Fibroblast of pulmonary artery (primary cell): ENCODE measurements at regions not wholly inside any gene's neighbourhood (a gene's known extent, or its start where the extent isn't known, plus 50 kb on each side); places are given as distances from the start of the nearest gene placed in this dataset.

Experiments used
- DNase-seq: peaks from one replicate; pipeline ENCODE4 v3.0.0-alpha.2; 2010; ENCODE audit warnings: low read depth
- H3K4me3 ChIP-seq: replicated peaks from 2 replicates; pipeline ENCODE4 v1.5.1; 2011; ENCODE audit warnings: low read depth, mild to moderate bottlenecking, control low read depth, low read length, moderate library complexity
- TF ChIP-seq, protein P1 (sequence below): IDR thresholded peaks from 2 replicates; pipeline ENCODE4 v1.5.1; 2011; ENCODE audit warnings: mild to moderate bottlenecking, control low read depth, low read length, inconsistent platforms; ENCODE audit errors: missing control alignments

DNA sequence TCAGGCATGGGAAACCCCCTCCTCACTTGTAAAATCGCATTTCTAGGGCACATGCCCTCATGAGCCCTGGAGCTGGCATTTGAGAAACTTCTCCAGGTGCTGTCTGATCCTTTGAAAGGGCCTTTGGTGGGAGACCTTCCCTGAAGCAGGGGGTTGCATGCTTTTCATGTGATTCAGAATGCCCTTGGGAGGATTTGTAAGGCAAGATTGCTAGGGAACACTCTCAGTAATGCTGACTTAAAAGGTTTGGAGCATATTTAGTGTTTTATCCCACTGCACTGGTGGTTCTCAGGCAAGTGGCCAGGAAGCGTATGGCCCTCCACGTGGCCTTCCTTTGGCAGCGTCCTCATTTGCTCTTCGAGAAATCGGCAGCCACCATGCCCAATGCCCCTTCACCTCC, 164.1 kb downstream of the ARRDC4 start:
- TF ChIP-seq, protein P1, sequence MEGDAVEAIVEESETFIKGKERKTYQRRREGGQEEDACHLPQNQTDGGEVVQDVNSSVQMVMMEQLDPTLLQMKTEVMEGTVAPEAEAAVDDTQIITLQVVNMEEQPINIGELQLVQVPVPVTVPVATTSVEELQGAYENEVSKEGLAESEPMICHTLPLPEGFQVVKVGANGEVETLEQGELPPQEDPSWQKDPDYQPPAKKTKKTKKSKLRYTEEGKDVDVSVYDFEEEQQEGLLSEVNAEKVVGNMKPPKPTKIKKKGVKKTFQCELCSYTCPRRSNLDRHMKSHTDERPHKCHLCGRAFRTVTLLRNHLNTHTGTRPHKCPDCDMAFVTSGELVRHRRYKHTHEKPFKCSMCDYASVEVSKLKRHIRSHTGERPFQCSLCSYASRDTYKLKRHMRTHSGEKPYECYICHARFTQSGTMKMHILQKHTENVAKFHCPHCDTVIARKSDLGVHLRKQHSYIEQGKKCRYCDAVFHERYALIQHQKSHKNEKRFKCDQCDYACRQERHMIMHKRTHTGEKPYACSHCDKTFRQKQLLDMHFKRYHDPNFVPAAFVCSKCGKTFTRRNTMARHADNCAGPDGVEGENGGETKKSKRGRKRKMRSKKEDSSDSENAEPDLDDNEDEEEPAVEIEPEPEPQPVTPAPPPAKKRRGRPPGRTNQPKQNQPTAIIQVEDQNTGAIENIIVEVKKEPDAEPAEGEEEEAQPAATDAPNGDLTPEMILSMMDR, result no peak
- no peak overlapping the region for H3K4me3 ChIP-seq
- no peak for DNase-seq

DNA sequence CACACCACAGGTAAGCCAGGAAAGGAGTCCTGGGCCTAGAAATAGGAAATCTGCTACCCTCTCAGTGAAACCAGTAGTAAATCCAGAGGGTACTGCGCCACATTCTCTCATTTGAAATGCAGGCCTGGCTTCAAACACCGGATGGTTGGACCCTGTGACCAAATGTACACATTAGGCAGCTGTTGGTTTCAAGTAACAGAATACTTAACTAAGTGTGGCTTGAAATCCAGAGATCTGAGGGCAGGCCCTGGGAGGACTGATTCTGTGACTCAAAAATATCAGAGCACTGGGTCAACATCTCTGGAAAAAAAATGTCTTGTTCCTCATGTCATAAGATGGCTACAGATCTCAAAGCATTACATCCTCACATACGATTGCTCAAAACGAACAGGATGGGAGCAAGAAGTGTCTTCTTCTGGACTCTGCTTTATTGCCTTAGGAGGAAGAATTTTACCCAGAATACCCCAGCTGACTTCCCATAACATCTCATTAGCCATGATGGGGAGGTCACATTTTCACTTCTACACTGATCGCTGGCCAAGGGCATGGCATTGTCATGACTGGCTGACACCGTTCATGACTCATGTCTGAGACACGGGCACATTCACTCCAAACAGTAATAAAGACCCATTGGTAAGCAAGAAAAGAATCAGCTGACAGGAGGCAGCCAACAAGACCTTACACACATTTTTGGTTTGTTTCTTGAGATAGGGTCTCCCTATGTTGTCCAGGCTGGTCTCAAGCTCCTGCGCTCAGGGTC, 166.0 kb downstream of the ARRDC4 start:
- TF ChIP-seq, protein P1, result no peak
- H3K4me3 ChIP-seq, result no peak overlapping the region
- DNase-seq, result no peak

DNA sequence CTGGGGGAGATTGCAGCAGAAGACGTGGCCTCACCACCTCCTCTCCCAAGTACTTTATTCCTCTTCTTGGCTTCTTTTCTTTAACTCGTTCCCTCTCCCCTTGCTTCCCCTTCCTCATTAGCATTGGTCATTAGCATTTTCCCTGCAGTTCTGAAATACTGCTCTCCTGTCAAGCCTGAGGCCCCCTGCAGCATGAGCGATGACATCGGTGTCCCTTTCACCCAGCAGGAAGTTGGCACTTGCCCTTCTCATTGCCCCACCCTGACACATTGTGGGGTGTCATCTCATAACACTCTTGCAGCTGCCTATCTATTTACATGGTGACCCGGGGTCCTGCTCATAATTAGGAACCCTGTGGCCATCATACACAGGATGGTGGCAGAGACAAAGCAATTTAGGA, 167.1 kb downstream of the ARRDC4 start:
- no peak for DNase-seq
- TF ChIP-seq, protein P1, result no peak
- no peak overlapping the region for H3K4me3 ChIP-seq

DNA sequence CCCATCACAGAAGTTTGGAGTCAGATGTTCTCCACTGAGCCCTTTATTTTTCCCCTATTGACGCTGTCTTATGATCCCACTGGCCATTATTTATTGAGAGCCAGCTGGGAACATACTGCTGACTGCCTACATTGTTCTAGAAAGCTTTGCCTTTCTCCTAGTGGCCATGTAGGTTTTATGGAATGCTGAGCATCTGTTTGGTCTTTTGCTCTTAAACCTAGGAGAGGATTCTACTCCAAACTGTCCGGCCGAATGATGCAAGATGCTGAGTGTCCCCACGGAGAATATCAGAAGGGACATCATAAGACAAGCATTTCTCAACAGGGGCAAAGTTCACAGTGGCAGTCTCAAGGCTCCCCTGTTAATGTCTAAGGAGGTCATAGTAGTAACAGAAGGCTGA, 171.4 kb downstream of the ARRDC4 start:
- no peak overlapping the region for H3K4me3 ChIP-seq
- DNase-seq, result no peak
- TF ChIP-seq, protein P1, result no peak

DNA sequence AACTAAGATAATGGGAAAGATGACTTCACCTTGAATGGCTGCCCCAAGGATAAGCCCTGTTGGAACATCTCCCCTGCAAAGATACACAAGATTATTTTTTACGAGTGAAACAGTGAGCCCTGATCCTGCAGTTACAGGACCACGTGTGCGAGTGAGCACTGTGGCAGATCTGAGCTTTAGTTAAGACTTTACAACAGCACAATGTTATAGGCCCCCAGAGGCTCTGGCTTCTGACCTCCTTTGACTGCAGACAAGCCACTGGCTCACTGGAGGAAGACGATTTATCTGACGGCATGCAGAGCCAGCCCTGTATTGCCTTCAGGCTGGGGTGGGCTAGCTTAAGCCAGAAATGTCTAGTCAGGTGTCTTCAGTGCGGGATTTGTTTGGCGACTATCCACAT, 174.4 kb downstream of the ARRDC4 start:
- TF ChIP-seq, protein P1, result no peak
- no peak overlapping the region for H3K4me3 ChIP-seq
- no peak for DNase-seq

DNA sequence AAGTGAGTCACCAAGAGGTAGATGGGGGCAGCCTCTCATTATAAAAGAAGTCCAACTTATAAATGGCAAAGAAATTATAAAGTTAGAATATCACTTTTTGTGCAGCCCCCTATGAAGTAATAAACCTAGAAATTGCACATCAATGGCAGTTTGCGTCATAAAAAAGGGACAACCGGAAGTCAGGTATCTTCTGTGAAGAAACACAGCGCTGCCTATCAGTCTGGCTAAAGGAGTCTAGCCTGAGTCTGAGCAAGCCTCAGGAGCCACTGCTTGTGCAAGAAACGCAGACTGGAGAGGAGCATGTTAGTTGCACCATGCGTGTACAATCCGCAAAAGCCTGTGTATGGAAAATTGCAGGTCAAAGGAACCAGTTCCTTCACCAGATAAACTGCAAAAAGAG, 178.4 kb downstream of the ARRDC4 start:
- H3K4me3 ChIP-seq, result no peak overlapping the region
- DNase-seq, result no peak
- TF ChIP-seq, protein P1, result no peak

DNA sequence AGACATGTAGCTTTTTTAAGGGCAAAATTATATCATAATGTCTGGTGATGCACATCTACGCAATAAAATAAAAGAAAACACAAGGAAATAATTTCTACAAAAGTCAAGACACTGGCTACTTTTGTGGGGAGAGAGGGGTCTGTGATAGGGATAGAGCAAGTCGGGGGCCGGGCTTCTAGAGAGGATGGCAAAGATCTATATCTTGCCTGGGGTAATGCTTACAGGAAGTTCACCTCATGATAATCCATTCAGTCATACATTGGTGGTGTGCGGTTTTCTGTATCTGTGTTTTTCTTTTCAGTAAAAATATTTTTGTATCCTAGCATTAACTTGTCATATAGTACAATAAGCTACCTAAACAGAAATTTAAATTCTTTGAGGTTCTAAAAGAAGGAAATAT, 178.8 kb downstream of the ARRDC4 start:
- DNase-seq, result no peak
- TF ChIP-seq, protein P1, result no peak
- H3K4me3 ChIP-seq, result no peak overlapping the region
